OCI-LY3 (cell line): ENCODE measurements at regions not wholly inside any gene's neighbourhood (a gene's known extent, or its start where the extent isn't known, plus 50 kb on each side); places are given as distances from the start of the nearest gene placed in this dataset.

ENCODE experiments used
- CTCF ChIP-seq: fragments of 200-600, 300-600 bp; sonication (generic); IDR thresholded peaks from 2 replicates; pipeline ENCODE4 v1.5.1; 2014; ENCODE audit warnings: antibody characterized with exemption, low read length, low read depth
- EZH2phosphoT487 ChIP-seq: fragments of 200-600 bp; shearing (Covaris generic); IDR thresholded peaks from 2 replicates; pipeline ENCODE4 v1.6.1; 2018; ENCODE audit warnings: antibody characterized with exemption, mixed run types, low read depth

- TF ChIP-seq CTCF: no peak
- no peak for TF ChIP-seq EZH2phosphoT487
Measured at GRCh38 chr1:29428997-29429396, 192.7 kb downstream of the PTPRU start.
